Esophagus muscularis mucosa (tissue), 3 donors: ENCODE measurements at regions not wholly inside any gene's neighbourhood (a gene's known extent, or its start where the extent isn't known, plus 50 kb on each side); places are given as distances from the start of the nearest gene placed in this dataset.

ENCODE experiments used
- CTCF ChIP-seq, 3 experiments: fragments of 200-600 bp in 2 of 3; fragments of 450-650 bp in 1 of 3; sonication (generic) in 2 of 3; IDR thresholded peaks; one replicate each; pipeline ENCODE4 v1.5.1; 2017 to 2019; ENCODE audit warnings: antibody characterized with exemption in 3 of 3, mild to moderate bottlenecking in 2 of 3, moderate library complexity in 1 of 3
- POLR2A ChIP-seq: fragments of 450-650 bp; IDR thresholded peaks from one replicate; pipeline ENCODE4 v1.6.1; 2017; ENCODE audit warnings: antibody characterized with exemption, moderate library complexity, mild to moderate bottlenecking, low read depth
- POLR2AphosphoS5 ChIP-seq, 2 donors: sonication (generic); formaldehyde crosslinking; IDR thresholded peaks; one replicate each; pipeline ENCODE4 v1.6.1; 2017; ENCODE audit warnings: antibody characterized with exemption in 2 of 2

GRCh38 chr2:59590798-59591197, 962.7 kb downstream of the BCL11A start:
- TF ChIP-seq POLR2A: no peak
- no peak for TF ChIP-seq POLR2AphosphoS5 (IDR thresholded peaks at IDR 0.05)
- TF ChIP-seq CTCF (IDR thresholded peaks at IDR 0.05): no peak
